GM12878 (cell line): ENCODE measurements at regions not wholly inside any gene's neighbourhood (a gene's known extent, or its start where the extent isn't known, plus 50 kb on each side); places are given as distances from the start of the nearest gene placed in this dataset.

Experiments used
- ATAC-seq: fragments of 200-7000 bp; cut with Tn5 transposase; 3 replicates; pipeline ENCODE4 v1.9.1; 2020; ENCODE audit warnings: mild to moderate bottlenecking, moderate library complexity
- BruUV-seq: library from RNA; stranded (reverse); fragments of 400-500 nt; replicated peaks from 2 replicates; lab custom pipeline; 2021; lab: Mats Ljungman, UMichigan
- CTCF ChIA-PET: fragments of 300-600 bp; sonication (Branson Sonifier 250); formaldehyde crosslinking; extraction: SDS; loops from one replicate; lab custom pipeline; 2021; ENCODE audit warnings: inconsistent platforms; lab: Yijun Ruan, JAX
- POLR2A ChIA-PET: fragments of 350-600 bp; formaldehyde crosslinking; extraction: SDS; loops from one replicate; lab custom pipeline; 2021; ENCODE audit warnings: inconsistent platforms; lab: Charles Lee
- RAD21 ChIA-PET: fragments of 300-600 bp; sonication (Branson Sonifier 250); formaldehyde crosslinking; loops from one replicate; lab custom pipeline; 2023; ENCODE audit warnings: antibody characterized with exemption; ENCODE audit not compliant: unreplicated experiment; lab: Charles Lee
- SMC1A ChIA-PET: fragments of 300-600 bp; sonication (Branson Sonifier 250); formaldehyde crosslinking; loops from one replicate; lab custom pipeline; 2023; ENCODE audit not compliant: unreplicated experiment, uncharacterized antibody; lab: Charles Lee
- DNase-seq: peaks from one replicate; pipeline ENCODE4 v3.0.0-alpha.2; 2011; ENCODE audit warnings: low read depth, low spot score
- FAIRE-seq: peaks from 3 replicates; lab custom pipeline; 2011; peaks lifted over from hg19 to GRCh38; lab: Jason Lieb, UNC
- H2AFZ ChIP-seq: 2 replicates; pipeline ENCODE4 v1.6.0; 2011; ENCODE audit warnings: low read depth, low read length, control low read depth; ENCODE audit not compliant: control insufficient read depth
- H3K27ac ChIP-seq: 2 replicates; pipeline ENCODE4 v1.5.1; 2011; ENCODE audit warnings: control low read depth; ENCODE audit not compliant: control insufficient read depth, insufficient read depth
- H3K27me3 ChIP-seq, 2 experiments: replicated peaks in 1 of 2; 2 replicates each; pipeline versions ENCODE4 v1.6.0 to v1.6.1; 2011; ENCODE audit warnings: low read length in 1 of 2; ENCODE audit not compliant: control insufficient read depth in 2 of 2, insufficient read depth in 2 of 2
- H3K36me3 ChIP-seq, 2 experiments: 2 replicates each; pipeline ENCODE4 v1.5.1; 2011; ENCODE audit warnings: low read length in 1 of 2; ENCODE audit not compliant: control insufficient read depth in 2 of 2, insufficient read depth in 2 of 2
- H3K4me1 ChIP-seq: 2 replicates; pipeline ENCODE4 v1.6.1; 2011; ENCODE audit warnings: mild to moderate bottlenecking, low read length, moderate library complexity, mixed read lengths; ENCODE audit not compliant: control insufficient read depth, insufficient read depth
- H3K4me2 ChIP-seq: 2 replicates; pipeline ENCODE4 v1.6.0; 2011; ENCODE audit warnings: control low read depth; ENCODE audit not compliant: control insufficient read depth, insufficient read depth
- H3K4me3 ChIP-seq: fragments of 200-600 bp; sonication (generic); 2 replicates; pipeline ENCODE4 v1.5.1; 2016
- H3K79me2 ChIP-seq: 2 replicates; pipeline ENCODE4 v1.6.0; 2011; ENCODE audit warnings: low read length; ENCODE audit not compliant: control insufficient read depth, insufficient read depth
- H3K9ac ChIP-seq: 2 replicates; pipeline ENCODE4 v1.8.0; 2011; ENCODE audit warnings: low read length, control low read depth, mixed read lengths; ENCODE audit not compliant: control insufficient read depth, insufficient read depth
- H3K9me3 ChIP-seq: replicated peaks from 3 replicates; pipeline ENCODE4 v1.5.1; 2011; ENCODE audit warnings: mild to moderate bottlenecking, low read length; ENCODE audit not compliant: control insufficient read depth, insufficient read depth
- H4K20me1 ChIP-seq: 2 replicates; pipeline ENCODE4 v1.6.0; 2011; ENCODE audit not compliant: control insufficient read depth, insufficient read depth
- BCL3 ChIP-seq: IDR thresholded peaks from 2 replicates; pipeline ENCODE4 v1.6.1; 2011; ENCODE audit warnings: borderline replicate concordance, low read depth, mild to moderate bottlenecking, moderate library complexity, low read length; ENCODE audit not compliant: insufficient read depth, poor library complexity, severe bottlenecking
- CBX3 ChIP-seq: fragments of 200-600 bp; sonication (generic); IDR thresholded peaks from 2 replicates; pipeline ENCODE4 v1.6.1; 2016; ENCODE audit warnings: low read depth, borderline replicate concordance
- CTCF ChIP-seq, 3 experiments: IDR thresholded peaks in 2 of 3; conservative IDR thresholded peaks in 1 of 3; 2 replicates each; pipeline ENCODE4 v1.5.1; 2011; ENCODE audit warnings: low read depth in 3 of 3, low read length in 3 of 3, mild to moderate bottlenecking in 3 of 3, control low read depth in 2 of 3, moderate library complexity in 2 of 3, inconsistent platforms in 1 of 3, mixed read lengths in 1 of 3; ENCODE audit not compliant: control insufficient read depth in 2 of 3, insufficient read depth in 1 of 3; ENCODE audit errors: extremely low read depth in 1 of 3
- IRF4 ChIP-seq: IDR thresholded peaks from 2 replicates; pipeline ENCODE4 v1.6.1; 2011; ENCODE audit warnings: low read depth, low read length
- NR2F1 ChIP-seq: fragments of 450-650 bp; conservative IDR thresholded peaks from 2 replicates; pipeline ENCODE4 v1.6.1; 2017; ENCODE audit warnings: mild to moderate bottlenecking
- RB1 ChIP-seq: fragments of 450-650 bp; formaldehyde crosslinking; IDR thresholded peaks from 2 replicates; pipeline ENCODE4 v1.6.1; 2017; ENCODE audit warnings: mild to moderate bottlenecking, borderline replicate concordance
- ZNF384 ChIP-seq: IDR thresholded peaks from 2 replicates; pipeline ENCODE4 v1.6.1; 2012; ENCODE audit warnings: low read depth, mild to moderate bottlenecking, low read length, improper control_type of control experiment, borderline replicate concordance
- WGBS: methylation state at CpG from one replicate; pipeline ENCODE4 v1.1.6; 2016; ENCODE audit warnings: low lambda C conversion rate; ENCODE audit not compliant: insufficient replicate concordance, insufficient coverage; ENCODE audit errors: missing lambda C conversion rate; 5-methylcytosine and 5-hydroxymethylcytosine counted together
- in situ Hi-C: fragments of 300-500 bp; cut with MboI; formaldehyde crosslinking; loops from 9 replicates; pipeline ENCODE4 v1.14.3; 2018; ENCODE audit warnings: mixed read lengths
- intact Hi-C: fragments of 100-400 bp; cut with micrococcal nuclease; formaldehyde crosslinking; loops from one replicate; pipeline ENCODE4 v1.14.2; 2022; ENCODE audit not compliant: unreplicated experiment

- TF ChIP-seq RB1 = no peak
- no peak for TF ChIP-seq IRF4
Observed at GRCh38 chr2:198763793-198764192, 693.9 kb downstream of the SATB2 start (continued).

GRCh38 chr2:198762441-198762840 is 695.3 kb downstream of the SATB2 start:
- RAD21 ChIA-PET = interaction anchor here (1.2 to 3.0 kb wide), 11 partner anchors 11 to 105 kb away, joined by 3 to 16 read pairs (median 6); no protein-coding TSS in a partner anchor
- in situ Hi-C loops (no loop called here), intact Hi-C loops (no loop called here)
- no peak overlapping the region for H2AFZ ChIP-seq
- DNase-seq = no peak
- SMC1A ChIA-PET = interaction anchor here (0.7 to 8.3 kb wide), 15 partner anchors 11 to 149 kb away, joined by 3 to 93 read pairs (median 7); no protein-coding TSS in a partner anchor
- peak; percentile 45 for ATAC-seq
- FAIRE-seq = no peak
- 13% methylated on average over 3 of the region's 3 CpGs for WGBS
- TF ChIP-seq NR2F1 = 0 out of 2 replicates have a peak, but pooled peaks have one; percentile 31
- no peak for TF ChIP-seq CTCF (IDR thresholded peaks at IDR 0.05 in 2 of 3, conservative IDR thresholded peaks at IDR 0.05 in 1 of 3; ENCODE audit: control insufficient read depth in 2 of 3, extremely low read depth in 1 of 3, insufficient read depth in 1 of 3, low read depth in 3 of 3, low read length in 3 of 3)
- no peak for TF ChIP-seq CBX3
- TF ChIP-seq ZNF384 = no peak
- no peak for TF ChIP-seq BCL3
- H3K4me1 ChIP-seq = no peaks in the 10 kb centered on the region
- no peak overlapping the region for H3K4me3 ChIP-seq
- H3K36me3 ChIP-seq = no peaks in the 10 kb centered on the region
- POLR2A ChIA-PET = interaction anchor here (1.0 to 2.0 kb wide), 4 partner anchors 11 to 65 kb away, joined by 4 to 7 read pairs (median 5); no protein-coding TSS in a partner anchor
- no peak overlapping the region for H3K9ac ChIP-seq
- H3K27me3 ChIP-seq = no peaks in the 10 kb centered on the region
- no peak overlapping the region for H3K27ac ChIP-seq
- H3K79me2 ChIP-seq = no peaks in the 10 kb centered on the region
- H3K4me2 ChIP-seq = no peak overlapping the region
- H3K9me3 ChIP-seq = no peaks in the 10 kb centered on the region
- H4K20me1 ChIP-seq = no peaks in the 10 kb centered on the region
- no TSS peak for BruUV-seq
- CTCF ChIA-PET = interaction anchor here (1.0 to 3.1 kb wide), 7 partner anchors 9 to 107 kb away, joined by 3 to 11 read pairs (median 4); no protein-coding TSS in a partner anchor
